ENCODE measurements at regions not wholly inside any gene's neighbourhood (a gene's known extent, or its start where the extent isn't known, plus 50 kb on each side); places are given as distances from the start of the nearest gene placed in this dataset.

DNA sequence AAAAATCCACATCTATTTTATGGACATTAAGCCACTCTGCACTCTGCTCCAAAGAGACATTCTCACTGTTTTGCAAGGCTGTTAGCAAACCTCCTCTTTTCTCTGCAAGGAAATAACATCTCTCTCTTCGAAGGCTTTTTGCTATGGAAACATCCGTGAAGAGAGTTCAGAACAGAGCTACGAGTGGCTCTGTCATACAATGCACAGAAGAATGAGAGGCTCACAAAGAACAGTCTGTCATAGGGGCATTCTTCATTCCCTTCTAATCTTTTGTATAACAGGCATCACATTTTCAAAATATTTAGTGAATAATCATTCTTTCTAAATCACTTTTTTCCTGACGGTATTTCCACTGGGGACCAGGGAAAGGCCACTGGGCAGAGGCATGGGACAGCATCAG, 346.1 kb downstream of the IRS2 start:
- H3K4me3 ChIP-seq = no peak overlapping the region
- no peaks in the 10 kb centered on the region for H4K20me1 ChIP-seq (ENCODE audit: control insufficient read depth, insufficient read depth)
- SMC1A ChIA-PET (ENCODE audit: uncharacterized antibody, unreplicated experiment) = no interaction called here
- H3K79me2 ChIP-seq (ENCODE audit: control insufficient read depth, insufficient read depth, low read length) = no peaks in the 10 kb centered on the region
- H3K9me3 ChIP-seq (replicated peaks; ENCODE audit: control insufficient read depth, insufficient read depth, low read length) = no peaks in the 10 kb centered on the region; the same call in 2 of the 3 replicates
- ATAC-seq (no peak), FAIRE-seq (no peak), DNase-seq (ENCODE audit: low read depth, low spot score) (no peak)
- BruUV-seq (replicated peaks) = no TSS peak
- no peaks in the 10 kb centered on the region for H3K27me3 ChIP-seq (replicated peaks in 1 of 2; ENCODE audit: control insufficient read depth in 2 of 2, insufficient read depth in 2 of 2, low read length in 1 of 2)
- no peaks in the 10 kb centered on the region for H3K36me3 ChIP-seq (ENCODE audit: control insufficient read depth in 2 of 2, insufficient read depth in 2 of 2, low read length in 1 of 2)
- H2AFZ ChIP-seq (ENCODE audit: control insufficient read depth, low read depth, low read length) = no peak overlapping the region
- TF ChIP-seq EZH2 (IDR thresholded peaks at IDR 0.05; ENCODE audit: borderline replicate concordance, control insufficient read depth, low read depth, low read length) (no peak), SIX5 (IDR thresholded peaks at IDR 0.05; ENCODE audit: low read depth, low read length, severe bottlenecking) (no peak), ZNF24 (IDR thresholded peaks at IDR 0.05) (no peak), SRF (IDR thresholded peaks at IDR 0.05; ENCODE audit: low read depth in 2 of 2, low read length in 2 of 2) (no peak)
- TF ChIP-seq, protein P1, sequence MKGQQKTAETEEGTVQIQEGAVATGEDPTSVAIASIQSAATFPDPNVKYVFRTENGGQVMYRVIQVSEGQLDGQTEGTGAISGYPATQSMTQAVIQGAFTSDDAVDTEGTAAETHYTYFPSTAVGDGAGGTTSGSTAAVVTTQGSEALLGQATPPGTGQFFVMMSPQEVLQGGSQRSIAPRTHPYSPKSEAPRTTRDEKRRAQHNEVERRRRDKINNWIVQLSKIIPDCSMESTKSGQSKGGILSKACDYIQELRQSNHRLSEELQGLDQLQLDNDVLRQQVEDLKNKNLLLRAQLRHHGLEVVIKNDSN (IDR thresholded peaks at IDR 0.05; ENCODE audit: borderline replicate concordance, extremely low read length, insufficient read depth, low read depth, low read length) = no peak
- intact Hi-C loops (cut with micrococcal nuclease; ENCODE audit: unreplicated experiment) (no loop called here), in situ Hi-C loops (cut with MboI) (no loop called here)
- POLR2A ChIA-PET = no interaction called here
- WGBS (ENCODE audit: insufficient coverage, insufficient replicate concordance, low lambda C conversion rate, missing lambda C conversion rate) = 0% methylated on average over 4 of the region's 4 CpGs
- RAD21 ChIA-PET (ENCODE audit: unreplicated experiment) = interaction anchor here (0.6 kb wide), 1 partner anchor 125 kb away, joined by 3 read pairs; no protein-coding TSS in a partner anchor
- CTCF ChIA-PET = no interaction called here
- no peak overlapping the region for H3K9ac ChIP-seq (ENCODE audit: control insufficient read depth, insufficient read depth, low read length)
- no peak overlapping the region for H3K27ac ChIP-seq (ENCODE audit: control insufficient read depth, insufficient read depth)
- H3K4me2 ChIP-seq (ENCODE audit: control insufficient read depth, insufficient read depth) = no peak overlapping the region
- no peaks in the 10 kb centered on the region for H3K4me1 ChIP-seq (ENCODE audit: control insufficient read depth, insufficient read depth, low read length)

DNA sequence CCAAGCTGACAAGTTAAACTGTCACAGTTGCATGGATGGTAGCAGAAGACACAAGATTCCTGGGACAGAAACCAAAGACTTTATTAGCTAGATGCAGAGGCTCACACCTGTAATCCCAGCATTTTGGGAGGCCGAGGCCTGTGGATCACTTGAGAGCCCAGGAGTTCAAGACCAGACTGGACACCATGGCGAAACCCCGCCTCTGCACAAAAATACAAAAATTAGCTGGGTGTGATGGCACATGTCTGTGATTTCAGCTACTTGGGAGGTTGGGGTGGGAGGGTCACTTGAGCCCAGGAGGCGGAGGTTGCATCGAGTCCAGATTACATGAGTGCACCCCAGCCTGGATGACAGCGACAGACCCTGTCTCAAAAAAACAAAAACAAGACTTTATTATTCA, 346.6 kb downstream of the IRS2 start:
- Histone ChIP-seq H3K4me2 (ENCODE audit: control insufficient read depth, insufficient read depth) (no peak overlapping the region), H3K79me2 (ENCODE audit: control insufficient read depth, insufficient read depth, low read length) (no peaks in the 10 kb centered on the region), H3K27me3 (replicated peaks in 1 of 2; ENCODE audit: control insufficient read depth in 2 of 2, insufficient read depth in 2 of 2, low read length in 1 of 2) (no peaks in the 10 kb centered on the region), H4K20me1 (ENCODE audit: control insufficient read depth, insufficient read depth) (no peaks in the 10 kb centered on the region), H2AFZ (ENCODE audit: control insufficient read depth, low read depth, low read length) (no peak overlapping the region), H3K4me3 (no peak overlapping the region), H3K27ac (ENCODE audit: control insufficient read depth, insufficient read depth) (no peak overlapping the region), H3K36me3 (ENCODE audit: control insufficient read depth in 2 of 2, insufficient read depth in 2 of 2, low read length in 1 of 2) (no peaks in the 10 kb centered on the region), H3K9me3 (replicated peaks; ENCODE audit: control insufficient read depth, insufficient read depth, low read length) (no peaks in the 10 kb centered on the region; the same call in 2 of the 3 replicates), H3K9ac (ENCODE audit: control insufficient read depth, insufficient read depth, low read length) (no peak overlapping the region), H3K4me1 (ENCODE audit: control insufficient read depth, insufficient read depth, low read length) (no peaks in the 10 kb centered on the region)
- no TSS peak for BruUV-seq (replicated peaks)
- ChIA-PET SMC1A (ENCODE audit: uncharacterized antibody, unreplicated experiment) (no interaction called here), CTCF (no interaction called here), POLR2A (no interaction called here), RAD21 (ENCODE audit: unreplicated experiment) (interaction anchor here (0.6 kb wide), 1 partner anchor 125 kb away, joined by 3 read pairs; no protein-coding TSS in a partner anchor)
- intact Hi-C loops (cut with micrococcal nuclease; ENCODE audit: unreplicated experiment) = no loop called here
- DNase-seq (ENCODE audit: low read depth, low spot score) (no peak), ATAC-seq (no peak), FAIRE-seq (no peak)
- in situ Hi-C loops (cut with MboI) = no loop called here
- 15% methylated on average over 6 of the region's 6 CpGs for WGBS (ENCODE audit: insufficient coverage, insufficient replicate concordance, low lambda C conversion rate, missing lambda C conversion rate)
- TF ChIP-seq RAD21 (IDR thresholded peaks at IDR 0.05; ENCODE audit: insufficient read depth, low read depth, low read length) (no peak), POU2F2 (IDR thresholded peaks at IDR 0.05; ENCODE audit: borderline replicate concordance, low read depth, low read length) (no peak), PAX5 (IDR thresholded peaks at IDR 0.05; ENCODE audit: borderline replicate concordance, low read depth, low read length) (no peak)

Data from GM12878 (cell line).